VCaP (cell line): ENCODE measurements at regions not wholly inside any gene's neighbourhood (a gene's known extent, or its start where the extent isn't known, plus 50 kb on each side); places are given as distances from the start of the nearest gene placed in this dataset.

Experiments used
- H3K27ac ChIP-seq: fragments of 450-650 bp; 2 replicates; pipeline ENCODE4 v1.5.1; 2017
- TF ChIP-seq, protein P1 (sequence below): fragments of 450-650 bp; conservative IDR thresholded peaks from 2 replicates; pipeline ENCODE4 v1.5.1; 2017; ENCODE audit warnings: mild to moderate bottlenecking, moderate library complexity

DNA sequence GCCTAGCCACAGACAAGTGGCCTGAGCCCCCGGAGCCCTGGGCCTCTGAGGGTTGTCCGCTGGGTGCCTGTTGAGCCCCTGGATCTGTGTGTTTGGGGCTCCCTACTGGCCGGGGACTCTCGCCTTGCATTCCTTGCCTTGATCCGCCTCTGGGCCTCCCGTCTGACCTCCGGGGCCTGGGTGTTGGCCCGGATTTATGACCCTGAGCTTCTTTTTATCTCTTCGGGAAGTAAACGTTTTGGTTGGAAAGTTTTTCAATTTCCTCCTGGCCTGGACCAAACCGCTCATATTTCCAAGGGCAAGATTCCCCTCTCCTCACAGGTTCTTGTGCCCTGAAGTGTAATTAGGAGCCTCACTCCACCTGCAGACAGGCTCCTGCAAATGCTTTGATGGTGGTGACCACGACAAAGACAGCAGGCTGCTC is 69.3 kb upstream of the EGFLAM start:
- TF ChIP-seq, protein P1, sequence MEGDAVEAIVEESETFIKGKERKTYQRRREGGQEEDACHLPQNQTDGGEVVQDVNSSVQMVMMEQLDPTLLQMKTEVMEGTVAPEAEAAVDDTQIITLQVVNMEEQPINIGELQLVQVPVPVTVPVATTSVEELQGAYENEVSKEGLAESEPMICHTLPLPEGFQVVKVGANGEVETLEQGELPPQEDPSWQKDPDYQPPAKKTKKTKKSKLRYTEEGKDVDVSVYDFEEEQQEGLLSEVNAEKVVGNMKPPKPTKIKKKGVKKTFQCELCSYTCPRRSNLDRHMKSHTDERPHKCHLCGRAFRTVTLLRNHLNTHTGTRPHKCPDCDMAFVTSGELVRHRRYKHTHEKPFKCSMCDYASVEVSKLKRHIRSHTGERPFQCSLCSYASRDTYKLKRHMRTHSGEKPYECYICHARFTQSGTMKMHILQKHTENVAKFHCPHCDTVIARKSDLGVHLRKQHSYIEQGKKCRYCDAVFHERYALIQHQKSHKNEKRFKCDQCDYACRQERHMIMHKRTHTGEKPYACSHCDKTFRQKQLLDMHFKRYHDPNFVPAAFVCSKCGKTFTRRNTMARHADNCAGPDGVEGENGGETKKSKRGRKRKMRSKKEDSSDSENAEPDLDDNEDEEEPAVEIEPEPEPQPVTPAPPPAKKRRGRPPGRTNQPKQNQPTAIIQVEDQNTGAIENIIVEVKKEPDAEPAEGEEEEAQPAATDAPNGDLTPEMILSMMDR = peak; percentile 38; the same call in 1 of the 2 replicates
- H3K27ac ChIP-seq = no peak overlapping the region

DNA sequence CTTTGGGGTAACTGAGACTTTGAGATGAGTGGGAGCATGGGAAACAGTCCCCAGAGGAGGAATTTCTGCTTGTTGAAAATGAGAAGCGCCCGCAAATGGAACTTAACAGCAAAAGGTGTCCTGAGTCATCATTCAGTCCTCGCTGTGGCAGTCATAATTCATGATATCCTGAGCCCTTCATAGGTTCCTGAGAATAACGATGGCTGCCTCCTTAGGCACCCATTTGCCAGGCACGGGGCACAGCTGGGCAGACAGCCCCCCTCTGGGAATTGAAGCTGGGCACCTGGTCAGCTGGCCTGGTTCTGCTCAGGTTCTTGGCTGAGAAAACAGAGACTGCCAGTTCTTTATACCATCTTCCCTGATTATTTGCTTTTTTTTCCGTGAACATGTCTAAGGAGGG is 69.8 kb upstream of the EGFLAM start:
- H3K27ac ChIP-seq = no peak overlapping the region
- TF ChIP-seq, protein P1 = no peak

DNA sequence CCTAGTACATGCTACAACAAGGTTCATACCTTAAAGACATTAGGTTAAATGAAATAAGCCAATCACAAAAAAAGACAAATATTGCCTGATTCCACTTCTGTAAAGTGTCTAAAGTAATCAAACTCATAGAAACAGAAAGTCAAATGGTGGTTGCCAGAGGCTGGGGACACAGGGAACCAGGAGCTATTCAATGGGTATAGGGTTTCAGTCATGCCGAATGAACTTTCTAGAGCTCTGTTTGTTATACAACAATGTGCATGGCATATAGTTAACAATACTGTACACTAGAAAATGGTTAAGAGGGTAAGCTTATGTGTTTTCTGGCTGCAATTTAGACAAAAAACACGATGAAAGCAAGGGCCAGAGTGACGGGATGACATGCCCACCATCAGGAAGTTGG is 70.8 kb upstream of the EGFLAM start:
- H3K27ac ChIP-seq = no peak overlapping the region
- TF ChIP-seq, protein P1 = no peak

DNA sequence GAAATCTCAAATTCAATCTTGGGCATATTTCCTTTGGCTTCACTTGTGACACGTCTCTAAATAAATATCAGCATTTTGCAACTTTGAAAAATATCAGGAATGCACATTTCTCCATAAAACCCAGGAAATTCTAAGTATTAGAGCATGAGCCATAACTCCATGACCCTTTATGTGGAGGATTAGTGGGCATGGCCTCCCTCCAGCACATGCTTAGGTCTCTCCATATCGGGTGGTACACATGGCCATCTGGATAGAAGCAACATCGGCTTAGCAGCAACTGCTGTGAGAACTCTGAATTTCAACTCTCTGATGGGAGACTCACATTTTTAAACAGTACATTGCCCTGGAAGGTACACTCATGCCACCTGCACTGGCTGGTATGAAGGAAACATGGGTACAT is 73.7 kb upstream of the EGFLAM start:
- H3K27ac ChIP-seq = no peak overlapping the region
- TF ChIP-seq, protein P1 = no peak

DNA sequence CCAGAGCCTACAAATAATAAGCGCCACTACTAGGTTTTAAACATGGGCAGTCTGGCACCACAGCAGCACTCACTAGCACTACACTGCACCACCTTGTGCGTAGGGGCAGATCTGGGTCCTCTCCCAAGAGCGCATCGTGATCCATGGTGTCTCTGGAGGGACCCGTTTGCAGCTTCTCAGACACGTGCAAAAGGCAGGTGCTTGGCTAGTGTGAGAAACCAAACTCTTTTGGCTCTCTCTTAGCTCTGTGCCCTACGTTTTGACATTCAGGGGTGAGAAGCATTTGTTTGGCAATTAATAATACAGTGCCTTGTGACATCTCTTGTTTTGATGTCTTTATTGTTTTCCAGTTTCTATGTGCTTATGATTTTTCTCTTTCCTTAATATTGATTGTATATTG is 75.4 kb upstream of the EGFLAM start:
- H3K27ac ChIP-seq = no peak overlapping the region
- TF ChIP-seq, protein P1 = no peak

DNA sequence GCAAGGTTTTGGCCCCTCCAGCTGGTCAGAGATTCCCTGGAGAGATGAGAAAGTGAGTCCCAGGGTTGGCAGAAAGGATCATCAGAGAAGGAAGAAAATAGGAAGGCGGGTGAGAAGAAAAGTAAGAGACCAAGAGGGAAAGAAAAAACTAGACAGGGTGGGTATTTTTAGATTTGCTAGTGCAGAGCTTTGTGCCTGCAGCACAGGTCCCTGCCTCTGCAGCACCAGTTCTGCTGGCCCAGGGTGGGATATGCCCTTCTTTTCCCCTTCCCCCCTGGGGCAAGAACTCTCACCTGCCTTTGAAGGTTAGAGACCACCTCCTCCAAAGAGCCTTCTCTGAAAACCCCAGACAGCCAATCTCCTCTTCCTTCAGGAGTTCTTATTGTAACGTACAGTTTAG is 90.3 kb upstream of the EGFLAM start:
- TF ChIP-seq, protein P1 = no peak
- peak overlapping the region; percentile 77 for H3K27ac ChIP-seq

DNA sequence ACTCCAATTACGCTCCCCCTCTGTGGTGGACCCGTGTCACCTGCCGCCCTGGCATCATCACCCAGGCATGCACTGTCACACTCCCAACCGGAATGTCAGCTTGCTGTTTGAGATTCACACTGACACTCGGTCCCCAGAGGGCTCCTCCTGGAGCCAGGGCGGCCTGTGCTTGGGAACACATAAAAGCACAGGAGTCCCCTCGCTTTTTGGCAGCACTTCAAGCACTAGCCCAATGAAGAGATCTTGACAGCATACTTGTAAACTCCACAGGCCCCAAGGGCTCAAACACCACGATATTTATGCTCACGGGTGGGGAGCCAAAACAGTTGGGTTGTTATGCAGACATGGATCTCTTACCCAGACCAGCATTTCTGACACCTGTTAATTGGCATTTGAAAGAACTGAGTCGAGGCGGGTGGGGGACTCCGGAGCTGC is 90.8 kb upstream of the EGFLAM start:
- H3K27ac ChIP-seq = peak overlapping the region; percentile 77
- TF ChIP-seq, protein P1 = no peak

DNA sequence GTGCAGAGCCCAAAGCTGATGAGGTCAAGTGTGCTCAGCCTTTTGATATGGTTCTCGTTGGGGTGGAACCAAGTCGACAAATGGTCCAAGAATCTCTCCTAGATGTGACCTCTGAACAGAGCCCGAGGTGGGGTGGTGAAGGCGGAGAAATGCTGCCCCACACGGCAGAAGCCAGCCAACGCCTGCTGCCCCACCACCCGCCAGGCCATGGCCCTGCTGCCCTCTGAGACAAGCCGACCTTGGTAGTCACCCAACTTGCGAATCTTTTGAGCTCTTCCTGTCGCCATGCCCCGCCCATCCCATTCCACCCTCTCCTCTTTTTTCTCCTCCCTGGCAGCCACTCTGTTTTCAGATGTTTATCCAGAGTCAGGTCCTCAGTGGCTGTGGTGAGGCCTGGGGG is 91.5 kb upstream of the EGFLAM start:
- TF ChIP-seq, protein P1 = no peak
- peak overlapping the region; percentile 77 for H3K27ac ChIP-seq
